K562 (cell line): ENCODE measurements at regions not wholly inside any gene's neighbourhood (a gene's known extent, or its start where the extent isn't known, plus 50 kb on each side); places are given as distances from the start of the nearest gene placed in this dataset.

ENCODE experiments used
- CHD2 ChIP-seq: IDR thresholded peaks from 2 replicates; pipeline ENCODE4 v1.6.1; 2011; ENCODE audit warnings: low read depth, low read length
- MAZ ChIP-seq, 2 experiments: fragments of 450-650 bp in 1 of 2; sonication (generic) in 1 of 2; formaldehyde crosslinking; IDR thresholded peaks in 1 of 2; conservative IDR thresholded peaks in 1 of 2; 2 replicates each; pipeline versions ENCODE4 v1.4.0 to v1.5.0; 2020; ENCODE audit warnings: mild to moderate bottlenecking in 1 of 2, missing genetic modification reagents in 1 of 2
- NR2F6 ChIP-seq: fragments of 450-650 bp; formaldehyde crosslinking; IDR thresholded peaks from 2 replicates; pipeline ENCODE4 v1.4.0; 2020; ENCODE audit warnings: mild to moderate bottlenecking
- ZBTB7A ChIP-seq: IDR thresholded peaks from 2 replicates; pipeline ENCODE4 v1.6.1; 2011; ENCODE audit warnings: low read depth, mild to moderate bottlenecking, low read length, moderate library complexity, borderline replicate concordance; ENCODE audit not compliant: control insufficient read depth
- TF ChIP-seq, protein P1 (sequence below), 2 experiments: fragments of 450-650 bp; IDR thresholded peaks; 2 replicates each; pipeline ENCODE4 v1.6.1; 2018; ENCODE audit warnings: mild to moderate bottlenecking in 2 of 2, low read depth in 1 of 2; ENCODE audit not compliant: partially characterized antibody in 2 of 2

DNA sequence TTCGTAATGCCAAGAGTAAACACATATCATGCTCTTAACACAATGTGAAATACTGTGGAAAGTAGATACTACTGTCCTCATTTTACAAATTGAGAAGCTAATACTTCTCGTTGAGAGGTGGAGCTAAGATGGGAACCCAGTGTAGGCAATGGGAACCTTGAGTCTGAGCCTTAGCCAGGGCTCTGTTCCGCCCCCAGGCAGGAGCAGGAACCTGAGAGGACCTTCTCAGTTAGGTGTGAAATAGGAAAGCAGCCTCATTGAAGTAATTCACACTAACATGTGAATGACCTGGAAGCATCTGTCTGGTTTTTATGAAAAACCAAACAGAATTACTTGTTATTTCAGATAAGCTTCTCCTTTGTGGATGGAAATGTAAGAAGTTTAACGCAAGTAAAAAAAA lies 62.6 kb upstream of the RBFOX1 start:
- TF ChIP-seq NR2F6 (CRISPR knock-in tag) (no peak), MAZ (CRISPR knock-in tag; conservative IDR thresholded peaks at IDR 0.05 in 1 of 2, IDR thresholded peaks at IDR 0.05 in 1 of 2) (no peak), ZBTB7A (no peak), CHD2 (no peak)
- TF ChIP-seq, protein P1, sequence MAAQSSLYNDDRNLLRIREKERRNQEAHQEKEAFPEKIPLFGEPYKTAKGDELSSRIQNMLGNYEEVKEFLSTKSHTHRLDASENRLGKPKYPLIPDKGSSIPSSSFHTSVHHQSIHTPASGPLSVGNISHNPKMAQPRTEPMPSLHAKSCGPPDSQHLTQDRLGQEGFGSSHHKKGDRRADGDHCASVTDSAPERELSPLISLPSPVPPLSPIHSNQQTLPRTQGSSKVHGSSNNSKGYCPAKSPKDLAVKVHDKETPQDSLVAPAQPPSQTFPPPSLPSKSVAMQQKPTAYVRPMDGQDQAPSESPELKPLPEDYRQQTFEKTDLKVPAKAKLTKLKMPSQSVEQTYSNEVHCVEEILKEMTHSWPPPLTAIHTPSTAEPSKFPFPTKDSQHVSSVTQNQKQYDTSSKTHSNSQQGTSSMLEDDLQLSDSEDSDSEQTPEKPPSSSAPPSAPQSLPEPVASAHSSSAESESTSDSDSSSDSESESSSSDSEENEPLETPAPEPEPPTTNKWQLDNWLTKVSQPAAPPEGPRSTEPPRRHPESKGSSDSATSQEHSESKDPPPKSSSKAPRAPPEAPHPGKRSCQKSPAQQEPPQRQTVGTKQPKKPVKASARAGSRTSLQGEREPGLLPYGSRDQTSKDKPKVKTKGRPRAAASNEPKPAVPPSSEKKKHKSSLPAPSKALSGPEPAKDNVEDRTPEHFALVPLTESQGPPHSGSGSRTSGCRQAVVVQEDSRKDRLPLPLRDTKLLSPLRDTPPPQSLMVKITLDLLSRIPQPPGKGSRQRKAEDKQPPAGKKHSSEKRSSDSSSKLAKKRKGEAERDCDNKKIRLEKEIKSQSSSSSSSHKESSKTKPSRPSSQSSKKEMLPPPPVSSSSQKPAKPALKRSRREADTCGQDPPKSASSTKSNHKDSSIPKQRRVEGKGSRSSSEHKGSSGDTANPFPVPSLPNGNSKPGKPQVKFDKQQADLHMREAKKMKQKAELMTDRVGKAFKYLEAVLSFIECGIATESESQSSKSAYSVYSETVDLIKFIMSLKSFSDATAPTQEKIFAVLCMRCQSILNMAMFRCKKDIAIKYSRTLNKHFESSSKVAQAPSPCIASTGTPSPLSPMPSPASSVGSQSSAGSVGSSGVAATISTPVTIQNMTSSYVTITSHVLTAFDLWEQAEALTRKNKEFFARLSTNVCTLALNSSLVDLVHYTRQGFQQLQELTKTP (IDR thresholded peaks at IDR 0.05; ENCODE audit: low read depth in 1 of 2, partially characterized antibody in 2 of 2) = no peak
